CD4-positive, alpha-beta T cell treated with Interleukin-15 for 4 hours (primary cell): ENCODE measurements at regions not wholly inside any gene's neighbourhood (a gene's known extent, or its start where the extent isn't known, plus 50 kb on each side); places are given as distances from the start of the nearest gene placed in this dataset.

Experiments
- DNase-seq: peaks from one replicate; pipeline ENCODE4 v3.0.0-alpha.2; 2020; ENCODE audit warnings: low spot score

GRCh38 chr20:11354846-11355245 lies 562.8 kb upstream of the BTBD3 start:
- DNase-seq: no peak

GRCh38 chr20:11355345-11355744 lies 562.3 kb upstream of the BTBD3 start:
- no peak for DNase-seq

GRCh38 chr20:11356061-11356460 lies 561.6 kb upstream of the BTBD3 start:
- no peak for DNase-seq

- no peak for DNase-seq
These were observed 555.2 kb upstream of the BTBD3 start for GRCh38 chr20:11362450-11362849.

GRCh38 chr20:11364736-11365135 lies 553.0 kb upstream of the BTBD3 start:
- DNase-seq: no peak

- no peak for DNase-seq
These were observed 551.0 kb upstream of the BTBD3 start for GRCh38 chr20:11366660-11367059.

GRCh38 chr20:11368499-11368898 lies 549.2 kb upstream of the BTBD3 start:
- no peak for DNase-seq

- no peak for DNase-seq
These were observed 548.6 kb upstream of the BTBD3 start for GRCh38 chr20:11368965-11369711.

- no peak for DNase-seq
These were observed 545.9 kb upstream of the BTBD3 start for GRCh38 chr20:11371831-11372230.

GRCh38 chr20:11372876-11373790 lies 544.6 kb upstream of the BTBD3 start:
- DNase-seq: no peak

GRCh38 chr20:11375335-11375734 lies 542.4 kb upstream of the BTBD3 start:
- DNase-seq: no peak

GRCh38 chr20:11375966-11376365 lies 541.7 kb upstream of the BTBD3 start:
- no peak for DNase-seq

- no peak for DNase-seq
These were observed 541.3 kb upstream of the BTBD3 start for GRCh38 chr20:11376420-11376819.

GRCh38 chr20:11376998-11377397 lies 540.7 kb upstream of the BTBD3 start:
- DNase-seq: no peak

GRCh38 chr20:11377761-11378160 lies 539.9 kb upstream of the BTBD3 start:
- DNase-seq: no peak

GRCh38 chr20:11378252-11378651 lies 539.4 kb upstream of the BTBD3 start:
- DNase-seq: no peak

- no peak for DNase-seq
These were observed 538.3 kb upstream of the BTBD3 start for GRCh38 chr20:11379257-11380011.

GRCh38 chr20:11380283-11380682 lies 537.4 kb upstream of the BTBD3 start:
- no peak for DNase-seq

- no peak for DNase-seq
These were observed 530.4 kb upstream of the BTBD3 start for GRCh38 chr20:11387189-11387754.

GRCh38 chr20:11389186-11389585 lies 528.5 kb upstream of the BTBD3 start:
- no peak for DNase-seq

GRCh38 chr20:11391591-11391990 lies 526.1 kb upstream of the BTBD3 start:
- DNase-seq: no peak

GRCh38 chr20:11394145-11394833 lies 523.4 kb upstream of the BTBD3 start:
- DNase-seq: no peak
